IMR-90 (cell line): ENCODE measurements at regions not wholly inside any gene's neighbourhood (a gene's known extent, or its start where the extent isn't known, plus 50 kb on each side); places are given as distances from the start of the nearest gene placed in this dataset.
A peak's percentile ranks its signal among the peaks of the same experiment; 100 is the strongest.

Experiments
- ATAC-seq: fragments of 200-7000 bp; cut with Tn5 transposase; 2 replicates; pipeline ENCODE4 v1.9.1; 2020; ENCODE audit warnings: low read depth, mild to moderate bottlenecking, moderate library complexity
- BruUV-seq: library from RNA; stranded (reverse); fragments of 400-500 nt; replicated peaks from 2 replicates; lab custom pipeline; 2021; lab: Mats Ljungman, UMichigan
- CTCF ChIA-PET: fragments of 300-600 bp; formaldehyde crosslinking; extraction: SDS; loops from one replicate; lab custom pipeline; 2021; ENCODE audit warnings: antibody characterized with exemption; lab: Yijun Ruan, JAX
- POLR2A ChIA-PET: fragments of 300-600 bp; sonication (Branson Sonifier 250); formaldehyde crosslinking; loops from one replicate; lab custom pipeline; 2022; ENCODE audit warnings: antibody characterized with exemption; ENCODE audit not compliant: unreplicated experiment; lab: Charles Lee
- DNase-seq: peaks from one replicate; pipeline ENCODE4 v3.0.0; 2013
- H2AFZ ChIP-seq: replicated peaks from 2 replicates; pipeline ENCODE3; 2013; ENCODE audit warnings: low read length, mild to moderate bottlenecking; ENCODE audit not compliant: poor library complexity
- H2AK5ac ChIP-seq: 2 replicates; pipeline ENCODE4 v1.6.1; 2013; ENCODE audit warnings: low read depth, low read length, inconsistent platforms
- H2AK9ac ChIP-seq: replicated peaks from 2 replicates; pipeline ENCODE3; 2013; ENCODE audit warnings: mild to moderate bottlenecking, low read depth, low read length, moderate library complexity; ENCODE audit not compliant: poor library complexity
- H2BK120ac ChIP-seq: 2 replicates; pipeline ENCODE4 v1.6.1; 2013; ENCODE audit warnings: low read depth, low read length, inconsistent platforms
- H2BK15ac ChIP-seq: 3 replicates; pipeline ENCODE4 v1.6.1; 2013; ENCODE audit warnings: low read depth, low read length, inconsistent platforms
- H2BK20ac ChIP-seq: 2 replicates; pipeline ENCODE4 v1.6.1; 2013; ENCODE audit warnings: low read depth, mild to moderate bottlenecking, inconsistent platforms, low read length, moderate library complexity
- H2BK5ac ChIP-seq: 2 replicates; pipeline ENCODE4 v1.6.1; 2013; ENCODE audit warnings: mild to moderate bottlenecking, low read depth, low read length, inconsistent platforms; ENCODE audit not compliant: poor library complexity, severe bottlenecking
- H3K14ac ChIP-seq: replicated peaks from 2 replicates; pipeline ENCODE4 v1.6.1; 2013; ENCODE audit warnings: low read depth, low read length, inconsistent platforms
- H3K18ac ChIP-seq: 2 replicates; pipeline ENCODE4 v1.6.1; 2013; ENCODE audit warnings: low read depth, low read length, control low read depth
- H3K23ac ChIP-seq: 2 replicates; pipeline ENCODE4 v1.6.1; 2013; ENCODE audit warnings: low read depth, low read length, inconsistent platforms
- H3K27ac ChIP-seq: 2 replicates; pipeline ENCODE4 v1.5.1; 2013; ENCODE audit warnings: mild to moderate bottlenecking, control low read depth, low read length; ENCODE audit not compliant: insufficient read depth
- H3K27me3 ChIP-seq: 2 replicates; pipeline ENCODE4 v1.6.1; 2013; ENCODE audit warnings: low read length; ENCODE audit not compliant: control insufficient read depth, insufficient read depth
- H3K36me3 ChIP-seq: 2 replicates; pipeline ENCODE4 v1.6.1; 2013; ENCODE audit warnings: low read length, mixed read lengths; ENCODE audit not compliant: control insufficient read depth, insufficient read depth
- H3K4ac ChIP-seq: 2 replicates; pipeline ENCODE4 v1.6.1; 2013; ENCODE audit warnings: low read depth, low read length, inconsistent platforms
- H3K4me1 ChIP-seq: 2 replicates; pipeline ENCODE4 v1.6.1; 2013; ENCODE audit warnings: low read length, mixed read lengths; ENCODE audit not compliant: control insufficient read depth, insufficient read depth
- H3K4me2 ChIP-seq: 2 replicates; pipeline ENCODE4 v1.6.1; 2013; ENCODE audit warnings: low read depth, mild to moderate bottlenecking, control low read depth, low read length, moderate library complexity
- H3K4me3 ChIP-seq: 2 replicates; pipeline ENCODE4 v1.5.1; 2013; ENCODE audit warnings: low read depth, mild to moderate bottlenecking, control low read depth, low read length, moderate library complexity; ENCODE audit not compliant: insufficient read depth
- H3K56ac ChIP-seq: 2 replicates; pipeline ENCODE4 v1.6.1; 2013; ENCODE audit warnings: low read length, inconsistent platforms; ENCODE audit not compliant: insufficient read depth; ENCODE audit errors: extremely low read depth
- H3K79me1 ChIP-seq, 2 experiments: 2 replicates each; pipeline ENCODE4 v1.6.1; 2013; ENCODE audit warnings: low read length in 2 of 2, inconsistent platforms in 1 of 2, low read depth in 1 of 2
- H3K9ac ChIP-seq: 2 replicates; pipeline ENCODE4 v1.6.1; 2013; ENCODE audit warnings: low read depth, low read length, control low read depth
- H3K9me1 ChIP-seq: 2 replicates; pipeline ENCODE4 v1.6.1; 2013; ENCODE audit warnings: low read length, inconsistent platforms; ENCODE audit not compliant: insufficient read depth
- H3K9me3 ChIP-seq: 2 replicates; pipeline ENCODE4 v1.6.1; 2013; ENCODE audit warnings: low read length; ENCODE audit not compliant: control insufficient read depth, insufficient read depth
- H4K20me1 ChIP-seq: 2 replicates; pipeline ENCODE4 v1.6.1; 2013; ENCODE audit warnings: low read length, inconsistent platforms; ENCODE audit not compliant: insufficient read depth
- H4K5ac ChIP-seq: 2 replicates; pipeline ENCODE4 v1.6.1; 2013; ENCODE audit warnings: mild to moderate bottlenecking, low read depth, low read length, control low read depth
- H4K8ac ChIP-seq, 2 experiments: 2 replicates each; pipeline ENCODE4 v1.6.1; 2013; ENCODE audit warnings: low read depth in 2 of 2, low read length in 2 of 2, control low read depth in 1 of 2, inconsistent platforms in 1 of 2
- H4K91ac ChIP-seq: 2 replicates; pipeline ENCODE4 v1.6.1; 2013; ENCODE audit warnings: low read depth, low read length, inconsistent platforms; ENCODE audit not compliant: insufficient read depth
- BHLHE40 ChIP-seq: fragments of 150-350 bp; IDR thresholded peaks from 2 replicates; pipeline ENCODE4 v1.6.1; 2016; ENCODE audit warnings: mild to moderate bottlenecking, low read depth, low read length
- CHD1 ChIP-seq: IDR thresholded peaks from 2 replicates; pipeline ENCODE4 v1.6.1; 2012; ENCODE audit warnings: low read depth, low read length, improper control_type of control experiment
- FOS ChIP-seq: fragments of 150-350 bp; IDR thresholded peaks from 2 replicates; pipeline ENCODE4 v1.6.1; 2016; ENCODE audit warnings: low read depth, low read length
- MXI1 ChIP-seq: IDR thresholded peaks from 2 replicates; pipeline ENCODE4 v1.6.1; 2012; ENCODE audit warnings: low read depth, mild to moderate bottlenecking, low read length, moderate library complexity, borderline replicate concordance
- NFE2L2 ChIP-seq: fragments of 150-350 bp; IDR thresholded peaks from 2 replicates; pipeline ENCODE4 v1.6.1; 2016; ENCODE audit warnings: low read depth, mild to moderate bottlenecking, low read length
- WGBS, 2 experiments: methylation state at CpG; one replicate each; pipeline versions ENCODE4 v1.1.5 to v1.1.7; 2013; ENCODE audit warnings: missing lambda C conversion rate in 2 of 2; ENCODE audit not compliant: insufficient read length in 1 of 2; ENCODE audit errors: extremely low coverage in 2 of 2; 5-methylcytosine and 5-hydroxymethylcytosine counted together
- dilution Hi-C: fragments of 300-500 bp; cut with HindIII; formaldehyde crosslinking; loops from one replicate; pipeline ENCODE4 v1.14.3; 2018; ENCODE audit warnings: low sequenced_read_pairs; ENCODE audit not compliant: unreplicated experiment
- in situ Hi-C: fragments of 300-500 bp; cut with MboI; formaldehyde crosslinking; loops from 3 replicates; pipeline ENCODE4 v1.14.3; 2019; ENCODE audit warnings: low sequenced_read_pairs, inconsistent platforms, mixed read lengths
- intact Hi-C: fragments of 100-400 bp; cut with micrococcal nuclease; formaldehyde crosslinking; loops from 2 replicates; pipeline ENCODE4 v1.10.0; 2022

GRCh38 chr9:91155181-91155580, 206.5 kb downstream of the AUH start:
- intact Hi-C loops, result no loop called here
- WGBS, 2 experiments, result 94% methylated on average over 4 of the region's 6 CpGs; no CpG with 5 or more reads in 1 of the 2 experiments

More at GRCh38 chr9:91155181-91155580, 206.5 kb downstream of the AUH start:
- H3K79me1 ChIP-seq, result no peaks in the 10 kb centered on the region
- CTCF ChIA-PET, result no interaction called here
- no peak overlapping the region for H3K4me3 ChIP-seq
- H2BK120ac ChIP-seq, result no peak overlapping the region
- H4K20me1 ChIP-seq, result no peaks in the 10 kb centered on the region
- POLR2A ChIA-PET, result no interaction called here
- H3K27ac ChIP-seq, result no peak overlapping the region
- no peak overlapping the region for H3K18ac ChIP-seq
- peaks cover 5% of the 10 kb centered on the region for H3K9me3 ChIP-seq
- H2AK9ac ChIP-seq, result no peak overlapping the region
- DNase-seq, result no peak
- in situ Hi-C loops, result no loop called here
- H2AK5ac ChIP-seq, result peak overlapping the region; percentile 81; the same call in 1 of the 2 replicates
- H3K9me1 ChIP-seq, result no peaks in the 10 kb centered on the region
- dilution Hi-C loops, result no loop called here
- peak overlapping the region; percentile 27; the same call in 1 of the 2 replicates for H4K91ac ChIP-seq
- TF ChIP-seq MXI1, result no peak
- no peak for TF ChIP-seq NFE2L2
- TF ChIP-seq BHLHE40, result no peak
- TF ChIP-seq FOS, result no peak
- no peak for TF ChIP-seq CHD1
- no peak overlapping the region for H3K14ac ChIP-seq
- H2BK5ac ChIP-seq, result no peak overlapping the region
- H3K27me3 ChIP-seq, result no peaks in the 10 kb centered on the region
- 0 out of 2 replicates have a peak overlapping the region, but pooled peaks have one; percentile 20 for H3K4ac ChIP-seq
- H2AFZ ChIP-seq, result peak overlapping the region; percentile 14
- H2BK20ac ChIP-seq, result peak overlapping the region; percentile 29; the same call in 1 of the 2 replicates
- H4K5ac ChIP-seq, result no peak overlapping the region
- H3K4me1 ChIP-seq, result no peaks in the 10 kb centered on the region
- no peak overlapping the region for H3K23ac ChIP-seq
- H3K36me3 ChIP-seq, result no peaks in the 10 kb centered on the region
- no peak overlapping the region for H3K9ac ChIP-seq
- H4K8ac ChIP-seq, result no peak overlapping the region
- no peak overlapping the region for H3K4me2 ChIP-seq
- peak overlapping the region; percentile 76; the same call in 1 of the 3 replicates for H2BK15ac ChIP-seq
- BruUV-seq, result no TSS peak
- ATAC-seq, result no peak
- H3K56ac ChIP-seq, result no peak overlapping the region
